GM23338 (cell line): ENCODE measurements at regions not wholly inside any gene's neighbourhood (a gene's known extent, or its start where the extent isn't known, plus 50 kb on each side); places are given as distances from the start of the nearest gene placed in this dataset.

Source experiments
- ATAC-seq: fragments of 200-7000 bp; cut with Tn5 transposase; 3 replicates; pipeline ENCODE4 v1.9.1; 2020
- DNase-seq: peaks from one replicate; pipeline ENCODE4 v3.0.0-alpha.2; 2015; ENCODE audit warnings: low spot score
- H2AFZ ChIP-seq: fragments of 200-600 bp; sonication (generic); 2 replicates; pipeline ENCODE4 v1.8.0; 2016; ENCODE audit warnings: antibody characterized with exemption, mild to moderate bottlenecking, moderate library complexity
- H3F3A ChIP-seq: fragments of 200-600 bp; sonication (generic); replicated peaks from 2 replicates; pipeline ENCODE4 v1.8.0; 2017; ENCODE audit warnings: antibody characterized with exemption, mixed run types, low read depth
- H3K27ac ChIP-seq: fragments of 200-600 bp; sonication (generic); 2 replicates; pipeline ENCODE4 v1.6.1; 2016; ENCODE audit warnings: low read depth
- H3K27me3 ChIP-seq: fragments of 200-600 bp; sonication (generic); 2 replicates; pipeline ENCODE4 v1.8.0; 2016; ENCODE audit warnings: mild to moderate bottlenecking, mixed run types, moderate library complexity; ENCODE audit not compliant: insufficient read depth
- H3K36me3 ChIP-seq: fragments of 200-600 bp; sonication (generic); 2 replicates; pipeline ENCODE4 v1.8.0; 2016; ENCODE audit warnings: mild to moderate bottlenecking; ENCODE audit not compliant: insufficient read depth
- H3K4me1 ChIP-seq: fragments of 200-600 bp; sonication (generic); 2 replicates; pipeline ENCODE4 v1.8.0; 2016; ENCODE audit warnings: mild to moderate bottlenecking, moderate library complexity; ENCODE audit not compliant: insufficient read depth
- H3K4me2 ChIP-seq: fragments of 200-600 bp; sonication (generic); 2 replicates; pipeline ENCODE4 v1.7.1; 2017; ENCODE audit warnings: mixed run types
- H3K4me3 ChIP-seq: fragments of 200-600 bp; sonication (generic); 2 replicates; pipeline ENCODE4 v1.6.1; 2016; ENCODE audit warnings: mixed run types
- H3K79me2 ChIP-seq: fragments of 200-600 bp; sonication (generic); replicated peaks from 2 replicates; pipeline ENCODE4 v1.8.0; 2017; ENCODE audit warnings: mild to moderate bottlenecking; ENCODE audit not compliant: insufficient read depth
- H3K9me2 ChIP-seq: fragments of 200-600 bp; sonication (generic); 2 replicates; pipeline ENCODE4 v1.8.0; 2017; ENCODE audit not compliant: insufficient read depth
- H4K20me1 ChIP-seq: fragments of 200-600 bp; sonication (generic); replicated peaks from 2 replicates; pipeline ENCODE4 v1.8.0; 2017; ENCODE audit warnings: mild to moderate bottlenecking; ENCODE audit not compliant: insufficient read depth
- H3K27ac Mint-ChIP-seq: 2 replicates; pipeline ENCODE4 v1.8.0; 2020; ENCODE audit warnings: inconsistent platforms, mild to moderate bottlenecking, moderate library complexity, mixed read lengths
- H3K27me3 Mint-ChIP-seq: 3 replicates; pipeline ENCODE4 v1.8.0; 2022; ENCODE audit warnings: low read depth, mild to moderate bottlenecking, moderate library complexity, mixed read lengths, inconsistent platforms; ENCODE audit not compliant: insufficient read depth, poor library complexity
- H3K36me3 Mint-ChIP-seq: 3 replicates; pipeline ENCODE4 v1.8.0; 2021; ENCODE audit warnings: low read depth, mild to moderate bottlenecking, inconsistent platforms, moderate library complexity, mixed read lengths
- H3K4me1 Mint-ChIP-seq: 3 replicates; pipeline ENCODE4 v1.8.0; 2020; ENCODE audit warnings: mild to moderate bottlenecking, inconsistent platforms, mixed read lengths
- H3K4me3 Mint-ChIP-seq: 3 replicates; pipeline ENCODE4 v1.8.0; 2021; ENCODE audit warnings: moderate library complexity, mild to moderate bottlenecking, inconsistent platforms, mixed read lengths
- H3K9me3 Mint-ChIP-seq: 3 replicates; pipeline ENCODE4 v1.8.0; 2020; ENCODE audit warnings: moderate library complexity, mild to moderate bottlenecking, inconsistent platforms, mixed read lengths
- CREB1 ChIP-seq: fragments of 250-450 bp; sonication (Bioruptor Pico); IDR thresholded peaks from 2 replicates; pipeline ENCODE4 v1.5.0; 2020; ENCODE audit warnings: low read depth, mild to moderate bottlenecking, moderate library complexity
- ETS1 ChIP-seq: IDR thresholded peaks from 2 replicates; pipeline ENCODE4 v1.6.1; 2016; ENCODE audit warnings: antibody characterized with exemption
- EZH2 ChIP-seq: fragments of 200-600 bp; sonication (generic); IDR thresholded peaks from one replicate; pipeline ENCODE4 v1.8.0; 2017; ENCODE audit warnings: antibody characterized with exemption, mild to moderate bottlenecking, low read depth; ENCODE audit not compliant: unreplicated experiment
- EZH2phosphoT487 ChIP-seq: fragments of 200-600 bp; sonication (generic); IDR thresholded peaks from one replicate; pipeline ENCODE4 v1.8.1; 2018; ENCODE audit warnings: antibody characterized with exemption; ENCODE audit not compliant: unreplicated experiment
- JUNB ChIP-seq: IDR thresholded peaks from one replicate; pipeline ENCODE4 v1.6.1; 2016; ENCODE audit warnings: antibody characterized with exemption; ENCODE audit not compliant: unreplicated experiment
- NANOG ChIP-seq: IDR thresholded peaks from 2 replicates; pipeline ENCODE4 v1.6.1; 2016; ENCODE audit warnings: antibody characterized with exemption, borderline replicate concordance
- POLR2AphosphoS5 ChIP-seq: IDR thresholded peaks from 2 replicates; pipeline ENCODE4 v1.6.1; 2016; ENCODE audit warnings: antibody characterized with exemption, low read depth
- REST ChIP-seq: IDR thresholded peaks from one replicate; pipeline ENCODE4 v1.6.1; 2018; ENCODE audit warnings: antibody characterized with exemption; ENCODE audit not compliant: unreplicated experiment
- STAT1 ChIP-seq: IDR thresholded peaks from one replicate; pipeline ENCODE4 v1.6.1; 2016; ENCODE audit warnings: antibody characterized with exemption; ENCODE audit not compliant: unreplicated experiment
- ZNF114 ChIP-seq: fragments of 250-450 bp; sonication (Bioruptor Pico); IDR thresholded peaks from 2 replicates; pipeline ENCODE4 v1.5.0; 2020; ENCODE audit warnings: mild to moderate bottlenecking, moderate library complexity
- ZNF331 ChIP-seq: fragments of 250-450 bp; sonication (Bioruptor Pico); IDR thresholded peaks from 2 replicates; pipeline ENCODE4 v1.5.0; 2020; ENCODE audit warnings: low read depth, mild to moderate bottlenecking, moderate library complexity
- TF ChIP-seq, protein P1 (sequence below), 2 experiments: fragments of 200-600 bp in 1 of 2; sonication (generic) in 1 of 2; conservative IDR thresholded peaks; 2 replicates each; pipeline versions ENCODE4 v1.5.1 to v1.6.1; 2016 to 2017; ENCODE audit warnings: antibody characterized with exemption in 2 of 2, low read depth in 2 of 2, mild to moderate bottlenecking in 2 of 2, moderate library complexity in 1 of 2
- TF ChIP-seq, protein P2 (sequence below): fragments of 250-450 bp; sonication (Bioruptor Pico); IDR thresholded peaks from 2 replicates; pipeline ENCODE4 v1.5.0; 2020; ENCODE audit warnings: mild to moderate bottlenecking, moderate library complexity

DNA sequence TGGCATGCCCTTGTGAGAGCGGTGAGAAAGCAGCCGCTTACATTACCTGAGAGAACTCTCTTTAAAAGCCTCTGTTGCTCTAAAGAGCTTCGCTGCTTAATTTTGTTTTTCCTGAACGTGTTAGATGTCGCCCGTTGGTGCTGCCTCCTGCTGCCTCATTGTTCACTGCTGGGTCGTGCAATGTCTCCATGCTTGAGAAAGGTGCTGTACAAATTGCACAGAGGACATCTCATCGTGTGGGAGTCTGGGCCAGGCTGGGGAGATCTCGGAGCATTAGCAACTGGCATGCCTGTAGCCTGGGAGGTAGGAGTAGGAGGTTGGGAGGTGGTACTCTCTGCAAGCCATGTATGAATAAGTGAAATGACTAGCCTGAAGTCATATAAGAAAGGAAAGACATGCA is 686.0 kb downstream of the NOVA1 start (continued):
- TF ChIP-seq REST (no peak), ETS1 (no peak), POLR2AphosphoS5 (no peak), STAT1 (no peak), NANOG (no peak), ZNF114 (no peak), ZNF331 (CRISPR knock-in tag) (no peak), CREB1 (CRISPR knock-in tag) (no peak), EZH2 (no peak), JUNB (no peak), EZH2phosphoT487 (no peak)
- TF ChIP-seq, protein P1, sequence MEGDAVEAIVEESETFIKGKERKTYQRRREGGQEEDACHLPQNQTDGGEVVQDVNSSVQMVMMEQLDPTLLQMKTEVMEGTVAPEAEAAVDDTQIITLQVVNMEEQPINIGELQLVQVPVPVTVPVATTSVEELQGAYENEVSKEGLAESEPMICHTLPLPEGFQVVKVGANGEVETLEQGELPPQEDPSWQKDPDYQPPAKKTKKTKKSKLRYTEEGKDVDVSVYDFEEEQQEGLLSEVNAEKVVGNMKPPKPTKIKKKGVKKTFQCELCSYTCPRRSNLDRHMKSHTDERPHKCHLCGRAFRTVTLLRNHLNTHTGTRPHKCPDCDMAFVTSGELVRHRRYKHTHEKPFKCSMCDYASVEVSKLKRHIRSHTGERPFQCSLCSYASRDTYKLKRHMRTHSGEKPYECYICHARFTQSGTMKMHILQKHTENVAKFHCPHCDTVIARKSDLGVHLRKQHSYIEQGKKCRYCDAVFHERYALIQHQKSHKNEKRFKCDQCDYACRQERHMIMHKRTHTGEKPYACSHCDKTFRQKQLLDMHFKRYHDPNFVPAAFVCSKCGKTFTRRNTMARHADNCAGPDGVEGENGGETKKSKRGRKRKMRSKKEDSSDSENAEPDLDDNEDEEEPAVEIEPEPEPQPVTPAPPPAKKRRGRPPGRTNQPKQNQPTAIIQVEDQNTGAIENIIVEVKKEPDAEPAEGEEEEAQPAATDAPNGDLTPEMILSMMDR (conservative IDR thresholded peaks at IDR 0.05; ENCODE audit: low read depth in 2 of 2): no peak

DNA sequence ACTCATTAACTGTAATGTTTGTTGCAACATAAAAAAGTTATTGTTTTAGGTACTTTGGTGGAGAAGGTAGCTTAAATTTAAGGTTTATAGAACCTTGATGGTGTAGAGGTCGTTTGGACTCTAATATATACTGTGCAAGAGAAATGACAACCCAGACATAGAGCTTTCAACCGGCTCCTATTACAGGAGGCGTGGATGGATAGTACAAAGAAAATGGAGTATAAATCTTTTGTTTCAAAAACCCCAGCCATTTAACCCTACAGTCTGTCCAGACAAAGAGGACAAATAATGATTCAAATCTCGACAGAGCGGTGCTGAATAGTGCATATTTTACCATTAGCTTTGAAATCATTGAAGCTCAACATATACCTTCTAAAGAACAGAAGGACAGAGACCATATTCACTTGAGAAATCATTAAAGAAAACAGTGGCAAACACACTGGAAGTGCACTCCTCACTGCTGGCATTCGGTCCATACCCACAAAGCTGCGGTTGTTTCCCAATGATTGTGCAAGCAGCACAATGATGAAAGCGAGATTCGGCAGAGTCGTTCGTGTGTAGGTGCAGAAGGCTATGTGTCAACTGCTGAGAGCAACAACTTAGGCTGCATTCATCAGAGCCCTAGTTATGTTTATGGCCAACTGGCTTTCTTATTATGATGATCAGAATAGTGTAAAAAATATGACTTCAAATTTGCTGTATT is 688.6 kb downstream of the NOVA1 start:
- Mint-ChIP-seq H3K36me3 (no peaks in the 10 kb centered on the region), H3K4me1 (peaks cover 14% of the 10 kb centered on the region; the same call in 2 of the 3 replicates), H3K4me3 (no peak overlapping the region), H3K9me3 (no peaks in the 10 kb centered on the region), H3K27me3 (peaks cover 2% of the 10 kb centered on the region), H3K27ac (no peak overlapping the region)
- Histone ChIP-seq H3K79me2 (no peaks in the 10 kb centered on the region), H2AFZ (no peak overlapping the region), H3K4me2 (no peak overlapping the region), H3K36me3 (no peaks in the 10 kb centered on the region), H3K4me3 (no peak overlapping the region), H3K27ac (no peak overlapping the region), H3K27me3 (no peaks in the 10 kb centered on the region), H3K9me2 (no peaks in the 10 kb centered on the region), H3K4me1 (peaks cover 6% of the 10 kb centered on the region; the same call in 1 of the 2 replicates), H4K20me1 (no peaks in the 10 kb centered on the region), H3F3A (no peaks in the 10 kb centered on the region)
- ATAC-seq (no peak), DNase-seq (no peak)
- TF ChIP-seq ZNF331 (CRISPR knock-in tag): no peak
- TF ChIP-seq, protein P2, sequence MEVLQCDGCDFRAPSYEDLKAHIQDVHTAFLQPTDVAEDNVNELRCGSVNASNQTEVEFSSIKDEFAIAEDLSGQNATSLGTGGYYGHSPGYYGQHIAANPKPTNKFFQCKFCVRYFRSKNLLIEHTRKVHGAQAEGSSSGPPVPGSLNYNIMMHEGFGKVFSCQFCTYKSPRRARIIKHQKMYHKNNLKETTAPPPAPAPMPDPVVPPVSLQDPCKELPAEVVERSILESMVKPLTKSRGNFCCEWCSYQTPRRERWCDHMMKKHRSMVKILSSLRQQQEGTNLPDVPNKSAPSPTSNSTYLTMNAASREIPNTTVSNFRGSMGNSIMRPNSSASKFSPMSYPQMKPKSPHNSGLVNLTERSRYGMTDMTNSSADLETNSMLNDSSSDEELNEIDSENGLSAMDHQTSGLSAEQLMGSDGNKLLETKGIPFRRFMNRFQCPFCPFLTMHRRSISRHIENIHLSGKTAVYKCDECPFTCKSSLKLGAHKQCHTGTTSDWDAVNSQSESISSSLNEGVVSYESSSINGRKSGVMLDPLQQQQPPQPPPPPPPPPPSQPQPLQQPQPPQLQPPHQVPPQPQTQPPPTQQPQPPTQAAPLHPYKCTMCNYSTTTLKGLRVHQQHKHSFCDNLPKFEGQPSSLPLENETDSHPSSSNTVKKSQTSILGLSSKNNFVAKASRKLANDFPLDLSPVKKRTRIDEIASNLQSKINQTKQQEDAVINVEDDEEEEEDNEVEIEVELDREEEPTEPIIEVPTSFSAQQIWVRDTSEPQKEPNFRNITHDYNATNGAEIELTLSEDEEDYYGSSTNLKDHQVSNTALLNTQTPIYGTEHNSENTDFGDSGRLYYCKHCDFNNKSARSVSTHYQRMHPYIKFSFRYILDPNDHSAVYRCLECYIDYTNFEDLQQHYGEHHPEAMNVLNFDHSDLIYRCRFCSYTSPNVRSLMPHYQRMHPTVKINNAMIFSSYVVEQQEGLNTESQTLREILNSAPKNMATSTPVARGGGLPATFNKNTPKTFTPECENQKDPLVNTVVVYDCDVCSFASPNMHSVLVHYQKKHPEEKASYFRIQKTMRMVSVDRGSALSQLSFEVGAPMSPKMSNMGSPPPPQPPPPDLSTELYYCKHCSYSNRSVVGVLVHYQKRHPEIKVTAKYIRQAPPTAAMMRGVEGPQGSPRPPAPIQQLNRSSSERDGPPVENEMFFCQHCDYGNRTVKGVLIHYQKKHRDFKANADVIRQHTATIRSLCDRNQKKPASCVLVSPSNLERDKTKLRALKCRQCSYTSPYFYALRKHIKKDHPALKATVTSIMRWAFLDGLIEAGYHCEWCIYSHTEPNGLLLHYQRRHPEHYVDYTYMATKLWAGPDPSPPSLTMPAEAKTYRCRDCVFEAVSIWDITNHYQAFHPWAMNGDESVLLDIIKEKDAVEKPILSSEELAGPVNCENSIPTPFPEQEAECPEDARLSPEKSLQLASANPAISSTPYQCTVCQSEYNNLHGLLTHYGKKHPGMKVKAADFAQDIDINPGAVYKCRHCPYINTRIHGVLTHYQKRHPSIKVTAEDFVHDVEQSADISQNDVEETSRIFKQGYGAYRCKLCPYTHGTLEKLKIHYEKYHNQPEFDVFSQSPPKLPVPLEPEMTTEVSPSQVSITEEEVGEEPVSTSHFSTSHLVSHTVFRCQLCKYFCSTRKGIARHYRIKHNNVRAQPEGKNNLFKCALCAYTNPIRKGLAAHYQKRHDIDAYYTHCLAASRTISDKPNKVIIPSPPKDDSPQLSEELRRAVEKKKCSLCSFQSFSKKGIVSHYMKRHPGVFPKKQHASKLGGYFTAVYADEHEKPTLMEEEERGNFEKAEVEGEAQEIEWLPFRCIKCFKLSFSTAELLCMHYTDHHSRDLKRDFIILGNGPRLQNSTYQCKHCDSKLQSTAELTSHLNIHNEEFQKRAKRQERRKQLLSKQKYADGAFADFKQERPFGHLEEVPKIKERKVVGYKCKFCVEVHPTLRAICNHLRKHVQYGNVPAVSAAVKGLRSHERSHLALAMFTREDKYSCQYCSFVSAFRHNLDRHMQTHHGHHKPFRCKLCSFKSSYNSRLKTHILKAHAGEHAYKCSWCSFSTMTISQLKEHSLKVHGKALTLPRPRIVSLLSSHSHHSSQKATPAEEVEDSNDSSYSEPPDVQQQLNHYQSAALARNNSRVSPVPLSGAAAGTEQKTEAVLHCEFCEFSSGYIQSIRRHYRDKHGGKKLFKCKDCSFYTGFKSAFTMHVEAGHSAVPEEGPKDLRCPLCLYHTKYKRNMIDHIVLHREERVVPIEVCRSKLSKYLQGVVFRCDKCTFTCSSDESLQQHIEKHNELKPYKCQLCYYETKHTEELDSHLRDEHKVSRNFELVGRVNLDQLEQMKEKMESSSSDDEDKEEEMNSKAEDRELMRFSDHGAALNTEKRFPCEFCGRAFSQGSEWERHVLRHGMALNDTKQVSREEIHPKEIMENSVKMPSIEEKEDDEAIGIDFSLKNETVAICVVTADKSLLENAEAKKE: no peak
- TF ChIP-seq STAT1: no peak
